IMR-90 (cell line): ENCODE measurements at regions not wholly inside any gene's neighbourhood (a gene's known extent, or its start where the extent isn't known, plus 50 kb on each side); places are given as distances from the start of the nearest gene placed in this dataset.

ENCODE experiments used
- ATAC-seq: fragments of 200-7000 bp; cut with Tn5 transposase; 2 replicates; pipeline ENCODE4 v1.9.1; 2020; ENCODE audit warnings: low read depth, mild to moderate bottlenecking, moderate library complexity
- BruUV-seq: library from RNA; stranded (reverse); fragments of 400-500 nt; replicated peaks from 2 replicates; lab custom pipeline; 2021; lab: Mats Ljungman, UMichigan
- CTCF ChIA-PET: fragments of 300-600 bp; formaldehyde crosslinking; extraction: SDS; loops from one replicate; lab custom pipeline; 2021; ENCODE audit warnings: antibody characterized with exemption; lab: Yijun Ruan, JAX
- POLR2A ChIA-PET: fragments of 300-600 bp; sonication (Branson Sonifier 250); formaldehyde crosslinking; loops from one replicate; lab custom pipeline; 2022; ENCODE audit warnings: antibody characterized with exemption; ENCODE audit not compliant: unreplicated experiment; lab: Charles Lee
- DNase-seq: peaks from one replicate; pipeline ENCODE4 v3.0.0; 2013
- H2AFZ ChIP-seq: replicated peaks from 2 replicates; pipeline ENCODE3; 2013; ENCODE audit warnings: low read length, mild to moderate bottlenecking; ENCODE audit not compliant: poor library complexity
- H2AK5ac ChIP-seq: 2 replicates; pipeline ENCODE4 v1.6.1; 2013; ENCODE audit warnings: low read depth, low read length, inconsistent platforms
- H2AK9ac ChIP-seq: replicated peaks from 2 replicates; pipeline ENCODE3; 2013; ENCODE audit warnings: mild to moderate bottlenecking, low read depth, low read length, moderate library complexity; ENCODE audit not compliant: poor library complexity
- H2BK120ac ChIP-seq: 2 replicates; pipeline ENCODE4 v1.6.1; 2013; ENCODE audit warnings: low read depth, low read length, inconsistent platforms
- H2BK15ac ChIP-seq: 3 replicates; pipeline ENCODE4 v1.6.1; 2013; ENCODE audit warnings: low read depth, low read length, inconsistent platforms
- H2BK20ac ChIP-seq: 2 replicates; pipeline ENCODE4 v1.6.1; 2013; ENCODE audit warnings: low read depth, mild to moderate bottlenecking, inconsistent platforms, low read length, moderate library complexity
- H2BK5ac ChIP-seq: 2 replicates; pipeline ENCODE4 v1.6.1; 2013; ENCODE audit warnings: mild to moderate bottlenecking, low read depth, low read length, inconsistent platforms; ENCODE audit not compliant: poor library complexity, severe bottlenecking
- H3K14ac ChIP-seq: replicated peaks from 2 replicates; pipeline ENCODE4 v1.6.1; 2013; ENCODE audit warnings: low read depth, low read length, inconsistent platforms
- H3K18ac ChIP-seq: 2 replicates; pipeline ENCODE4 v1.6.1; 2013; ENCODE audit warnings: low read depth, low read length, control low read depth
- H3K23ac ChIP-seq: 2 replicates; pipeline ENCODE4 v1.6.1; 2013; ENCODE audit warnings: low read depth, low read length, inconsistent platforms
- H3K27ac ChIP-seq: 2 replicates; pipeline ENCODE4 v1.5.1; 2013; ENCODE audit warnings: mild to moderate bottlenecking, control low read depth, low read length; ENCODE audit not compliant: insufficient read depth
- H3K27me3 ChIP-seq: 2 replicates; pipeline ENCODE4 v1.6.1; 2013; ENCODE audit warnings: low read length; ENCODE audit not compliant: control insufficient read depth, insufficient read depth
- H3K36me3 ChIP-seq: 2 replicates; pipeline ENCODE4 v1.6.1; 2013; ENCODE audit warnings: low read length, mixed read lengths; ENCODE audit not compliant: control insufficient read depth, insufficient read depth
- H3K4ac ChIP-seq: 2 replicates; pipeline ENCODE4 v1.6.1; 2013; ENCODE audit warnings: low read depth, low read length, inconsistent platforms
- H3K4me1 ChIP-seq: 2 replicates; pipeline ENCODE4 v1.6.1; 2013; ENCODE audit warnings: low read length, mixed read lengths; ENCODE audit not compliant: control insufficient read depth, insufficient read depth
- H3K4me2 ChIP-seq: 2 replicates; pipeline ENCODE4 v1.6.1; 2013; ENCODE audit warnings: low read depth, mild to moderate bottlenecking, control low read depth, low read length, moderate library complexity
- H3K4me3 ChIP-seq: 2 replicates; pipeline ENCODE4 v1.5.1; 2013; ENCODE audit warnings: low read depth, mild to moderate bottlenecking, control low read depth, low read length, moderate library complexity; ENCODE audit not compliant: insufficient read depth
- H3K56ac ChIP-seq: 2 replicates; pipeline ENCODE4 v1.6.1; 2013; ENCODE audit warnings: low read length, inconsistent platforms; ENCODE audit not compliant: insufficient read depth; ENCODE audit errors: extremely low read depth
- H3K79me1 ChIP-seq, 2 experiments: 2 replicates each; pipeline ENCODE4 v1.6.1; 2013; ENCODE audit warnings: low read length in 2 of 2, inconsistent platforms in 1 of 2, low read depth in 1 of 2
- H3K9ac ChIP-seq: 2 replicates; pipeline ENCODE4 v1.6.1; 2013; ENCODE audit warnings: low read depth, low read length, control low read depth
- H3K9me1 ChIP-seq: 2 replicates; pipeline ENCODE4 v1.6.1; 2013; ENCODE audit warnings: low read length, inconsistent platforms; ENCODE audit not compliant: insufficient read depth
- H3K9me3 ChIP-seq: 2 replicates; pipeline ENCODE4 v1.6.1; 2013; ENCODE audit warnings: low read length; ENCODE audit not compliant: control insufficient read depth, insufficient read depth
- H4K20me1 ChIP-seq: 2 replicates; pipeline ENCODE4 v1.6.1; 2013; ENCODE audit warnings: low read length, inconsistent platforms; ENCODE audit not compliant: insufficient read depth
- H4K5ac ChIP-seq: 2 replicates; pipeline ENCODE4 v1.6.1; 2013; ENCODE audit warnings: mild to moderate bottlenecking, low read depth, low read length, control low read depth
- H4K8ac ChIP-seq, 2 experiments: 2 replicates each; pipeline ENCODE4 v1.6.1; 2013; ENCODE audit warnings: low read depth in 2 of 2, low read length in 2 of 2, control low read depth in 1 of 2, inconsistent platforms in 1 of 2
- H4K91ac ChIP-seq: 2 replicates; pipeline ENCODE4 v1.6.1; 2013; ENCODE audit warnings: low read depth, low read length, inconsistent platforms; ENCODE audit not compliant: insufficient read depth
- CEBPB ChIP-seq: IDR thresholded peaks from 2 replicates; pipeline ENCODE4 v1.6.1; 2012; ENCODE audit warnings: low read depth, low read length, improper control_type of control experiment
- FOS ChIP-seq: fragments of 150-350 bp; IDR thresholded peaks from 2 replicates; pipeline ENCODE4 v1.6.1; 2016; ENCODE audit warnings: low read depth, low read length
- MAZ ChIP-seq: IDR thresholded peaks from 2 replicates; pipeline ENCODE4 v1.6.1; 2012; ENCODE audit warnings: low read depth, mild to moderate bottlenecking, low read length, improper control_type of control experiment, moderate library complexity, borderline replicate concordance
- MXI1 ChIP-seq: IDR thresholded peaks from 2 replicates; pipeline ENCODE4 v1.6.1; 2012; ENCODE audit warnings: low read depth, mild to moderate bottlenecking, low read length, moderate library complexity, borderline replicate concordance
- NFE2L2 ChIP-seq: fragments of 150-350 bp; IDR thresholded peaks from 2 replicates; pipeline ENCODE4 v1.6.1; 2016; ENCODE audit warnings: low read depth, mild to moderate bottlenecking, low read length
- POLR2A ChIP-seq: IDR thresholded peaks from 2 replicates; pipeline ENCODE4 v1.6.1; 2012; ENCODE audit warnings: mild to moderate bottlenecking, low read depth, low read length
- RAD21 ChIP-seq: IDR thresholded peaks from 2 replicates; pipeline ENCODE4 v1.6.1; 2012; ENCODE audit warnings: low read length, improper control_type of control experiment
- RCOR1 ChIP-seq: IDR thresholded peaks from 2 replicates; pipeline ENCODE4 v1.6.1; 2012; ENCODE audit warnings: mild to moderate bottlenecking, low read length, improper control_type of control experiment; ENCODE audit not compliant: insufficient replicate concordance
- RFX5 ChIP-seq: IDR thresholded peaks from 2 replicates; pipeline ENCODE4 v1.8.0; 2012; ENCODE audit warnings: low read depth, mild to moderate bottlenecking, low read length, moderate library complexity
- SMC3 ChIP-seq: fragments of 150-350 bp; IDR thresholded peaks from 2 replicates; pipeline ENCODE4 v1.6.1; 2016; ENCODE audit warnings: low read depth, mild to moderate bottlenecking, antibody characterized with exemption, low read length, moderate library complexity
- WGBS, 2 experiments: methylation state at CpG; one replicate each; pipeline versions ENCODE4 v1.1.5 to v1.1.7; 2013; ENCODE audit warnings: missing lambda C conversion rate in 2 of 2; ENCODE audit not compliant: insufficient read length in 1 of 2; ENCODE audit errors: extremely low coverage in 2 of 2; 5-methylcytosine and 5-hydroxymethylcytosine counted together
- dilution Hi-C: fragments of 300-500 bp; cut with HindIII; formaldehyde crosslinking; loops from one replicate; pipeline ENCODE4 v1.14.3; 2018; ENCODE audit warnings: low sequenced_read_pairs; ENCODE audit not compliant: unreplicated experiment
- in situ Hi-C: fragments of 300-500 bp; cut with MboI; formaldehyde crosslinking; loops from 3 replicates; pipeline ENCODE4 v1.14.3; 2019; ENCODE audit warnings: low sequenced_read_pairs, inconsistent platforms, mixed read lengths
- intact Hi-C: fragments of 100-400 bp; cut with micrococcal nuclease; formaldehyde crosslinking; loops from 2 replicates; pipeline ENCODE4 v1.10.0; 2022
- TF ChIP-seq, protein P1 (sequence below): fragments of 150-350 bp; IDR thresholded peaks from 2 replicates; pipeline ENCODE4 v1.6.1; 2017; ENCODE audit warnings: mild to moderate bottlenecking, antibody characterized with exemption, low read length, low read depth
- TF ChIP-seq, protein P2 (sequence below): conservative IDR thresholded peaks from 2 replicates; pipeline ENCODE4 v1.5.1; 2012; ENCODE audit warnings: mild to moderate bottlenecking, low read depth, low read length, improper control_type of control experiment

DNA sequence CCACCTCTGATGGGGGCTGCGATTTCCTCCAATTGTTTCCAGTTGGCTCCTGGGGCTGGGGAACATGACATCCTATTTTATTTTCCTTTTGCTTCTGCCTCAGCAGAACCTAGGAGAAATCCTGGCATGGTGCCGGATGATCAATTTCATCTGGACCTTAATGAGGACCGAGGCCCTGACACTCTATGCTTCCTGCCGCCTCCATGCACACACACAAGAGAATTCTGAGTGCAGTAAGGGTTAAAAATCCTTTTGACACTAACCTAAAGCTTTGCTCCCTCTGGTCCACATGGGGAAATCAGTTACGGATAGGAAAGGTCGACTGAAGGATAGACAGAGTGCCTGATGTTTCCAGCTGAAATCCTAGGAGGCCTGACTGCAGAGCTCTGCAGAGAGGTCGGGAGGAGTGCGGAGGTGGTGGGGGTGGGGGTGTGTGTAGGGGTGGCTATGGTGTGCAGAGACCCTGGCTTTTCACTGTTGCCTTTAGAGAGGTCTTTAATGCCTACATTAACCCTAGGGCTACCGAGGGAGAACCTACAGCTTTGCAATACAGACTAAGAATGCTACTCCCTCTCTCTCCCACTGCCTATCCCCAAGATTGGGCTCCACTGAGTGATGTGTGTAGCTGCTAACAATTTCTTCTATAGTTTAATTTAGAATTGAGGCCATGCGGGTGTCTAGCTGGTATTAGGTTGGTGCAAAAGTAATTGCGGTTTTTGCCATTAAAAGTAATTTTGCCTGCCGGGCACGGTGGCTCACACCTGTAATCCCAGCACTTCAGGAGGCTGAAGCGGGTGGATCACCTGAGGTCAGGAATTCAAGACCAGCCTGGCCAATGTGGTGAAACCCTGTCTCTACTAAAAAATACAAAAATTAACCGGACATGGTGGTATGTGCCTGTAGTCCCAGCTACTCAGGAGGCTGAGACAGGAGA lies 53.6 kb upstream of the INCENP start (continued):
- TF ChIP-seq, protein P1, sequence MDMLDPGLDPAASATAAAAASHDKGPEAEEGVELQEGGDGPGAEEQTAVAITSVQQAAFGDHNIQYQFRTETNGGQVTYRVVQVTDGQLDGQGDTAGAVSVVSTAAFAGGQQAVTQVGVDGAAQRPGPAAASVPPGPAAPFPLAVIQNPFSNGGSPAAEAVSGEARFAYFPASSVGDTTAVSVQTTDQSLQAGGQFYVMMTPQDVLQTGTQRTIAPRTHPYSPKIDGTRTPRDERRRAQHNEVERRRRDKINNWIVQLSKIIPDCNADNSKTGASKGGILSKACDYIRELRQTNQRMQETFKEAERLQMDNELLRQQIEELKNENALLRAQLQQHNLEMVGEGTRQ, result no peak
- TF ChIP-seq MAZ, result no peak

DNA sequence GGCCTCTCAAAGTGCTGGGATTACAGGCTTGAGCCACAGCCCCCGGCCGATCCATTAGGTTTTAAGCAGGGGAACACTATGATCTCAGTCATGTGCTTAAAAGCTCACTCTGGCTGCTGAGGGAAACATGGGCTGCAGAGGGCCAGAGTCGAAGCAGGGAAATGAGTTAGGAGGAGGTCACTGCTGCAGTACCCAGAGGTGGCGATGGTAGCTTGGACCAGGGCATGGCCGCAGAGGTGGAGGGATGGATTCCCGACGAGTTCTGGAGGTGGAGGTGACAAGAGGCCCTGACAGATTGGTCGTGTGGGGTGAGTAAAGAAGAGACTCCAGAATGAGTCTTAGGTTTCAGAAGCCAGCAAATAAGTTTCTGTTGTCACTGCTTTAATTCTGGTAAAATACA lies 54.4 kb upstream of the INCENP start:
- H3K27ac ChIP-seq, result no peak overlapping the region
- WGBS, 2 experiments, result 51% methylated on average over 6 of the region's 8 CpGs; no CpG with 5 or more reads in 1 of the 2 experiments
- H2AFZ ChIP-seq, result no peak overlapping the region
- no peak overlapping the region for H3K18ac ChIP-seq
- no peak overlapping the region for H2AK9ac ChIP-seq
- H3K9me1 ChIP-seq, result no peaks in the 10 kb centered on the region
- no peak overlapping the region for H4K91ac ChIP-seq
- ChIA-PET POLR2A (interaction anchor here (0.5 kb wide), 1 partner anchor 170 kb away, joined by 4 read pairs; no protein-coding TSS in a partner anchor), CTCF (interaction anchor here (1.9 kb wide), 1 partner anchor 13 kb away, joined by 5 read pairs; no protein-coding TSS in a partner anchor)
- no peaks in the 10 kb centered on the region for H4K20me1 ChIP-seq
- no peak overlapping the region for H3K4ac ChIP-seq
- H4K5ac ChIP-seq, result no peak overlapping the region
- H2BK15ac ChIP-seq, result no peak overlapping the region
- no peak overlapping the region for H3K4me2 ChIP-seq
- no peak overlapping the region for H3K9ac ChIP-seq
- no peak overlapping the region for H4K8ac ChIP-seq
- no peaks in the 10 kb centered on the region for H3K79me1 ChIP-seq
- intact Hi-C loops, result no loop called here
- H3K14ac ChIP-seq, result no peak overlapping the region
- peaks cover 9% of the 10 kb centered on the region for H3K27me3 ChIP-seq
- ATAC-seq (no peak), DNase-seq (no peak)
- in situ Hi-C loops, result no loop called here
- no TSS peak for BruUV-seq
- H3K23ac ChIP-seq, result no peak overlapping the region
- H3K56ac ChIP-seq, result no peak overlapping the region
- dilution Hi-C loops, result no loop called here
- H3K4me3 ChIP-seq, result no peak overlapping the region
- peaks cover 3% of the 10 kb centered on the region for H3K9me3 ChIP-seq
- H2BK5ac ChIP-seq, result no peak overlapping the region
- H2BK20ac ChIP-seq, result no peak overlapping the region
- H3K4me1 ChIP-seq, result no peaks in the 10 kb centered on the region
- no peaks in the 10 kb centered on the region for H3K36me3 ChIP-seq
- no peak overlapping the region for H2AK5ac ChIP-seq
- H2BK120ac ChIP-seq, result no peak overlapping the region
- TF ChIP-seq, protein P1, result no peak
- TF ChIP-seq NFE2L2 (no peak), FOS (no peak), RCOR1 (no peak), RAD21 (no peak), RFX5 (no peak), CEBPB (no peak), MAZ (no peak), SMC3 (no peak), POLR2A (no peak), MXI1 (no peak)
- TF ChIP-seq, protein P2, sequence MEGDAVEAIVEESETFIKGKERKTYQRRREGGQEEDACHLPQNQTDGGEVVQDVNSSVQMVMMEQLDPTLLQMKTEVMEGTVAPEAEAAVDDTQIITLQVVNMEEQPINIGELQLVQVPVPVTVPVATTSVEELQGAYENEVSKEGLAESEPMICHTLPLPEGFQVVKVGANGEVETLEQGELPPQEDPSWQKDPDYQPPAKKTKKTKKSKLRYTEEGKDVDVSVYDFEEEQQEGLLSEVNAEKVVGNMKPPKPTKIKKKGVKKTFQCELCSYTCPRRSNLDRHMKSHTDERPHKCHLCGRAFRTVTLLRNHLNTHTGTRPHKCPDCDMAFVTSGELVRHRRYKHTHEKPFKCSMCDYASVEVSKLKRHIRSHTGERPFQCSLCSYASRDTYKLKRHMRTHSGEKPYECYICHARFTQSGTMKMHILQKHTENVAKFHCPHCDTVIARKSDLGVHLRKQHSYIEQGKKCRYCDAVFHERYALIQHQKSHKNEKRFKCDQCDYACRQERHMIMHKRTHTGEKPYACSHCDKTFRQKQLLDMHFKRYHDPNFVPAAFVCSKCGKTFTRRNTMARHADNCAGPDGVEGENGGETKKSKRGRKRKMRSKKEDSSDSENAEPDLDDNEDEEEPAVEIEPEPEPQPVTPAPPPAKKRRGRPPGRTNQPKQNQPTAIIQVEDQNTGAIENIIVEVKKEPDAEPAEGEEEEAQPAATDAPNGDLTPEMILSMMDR, result no peak
